Fibroblast of lung (primary cell): ENCODE measurements at regions not wholly inside any gene's neighbourhood (a gene's known extent, or its start where the extent isn't known, plus 50 kb on each side); places are given as distances from the start of the nearest gene placed in this dataset.

Experiments used
- CTCF ChIP-seq, 2 donors: IDR thresholded peaks in 1 of 2; conservative IDR thresholded peaks in 1 of 2; 1 replicate in 1 of 2; 2 replicates in 1 of 2; pipeline ENCODE4 v1.5.1; 2011 to 2012; ENCODE audit warnings: low read length in 2 of 2, control low read depth in 1 of 2, inconsistent platforms in 1 of 2, low read depth in 1 of 2, mild to moderate bottlenecking in 1 of 2
- EZH2 ChIP-seq: IDR thresholded peaks from 2 replicates; pipeline ENCODE4 v1.5.1; 2012; ENCODE audit warnings: low read length, control low read depth, mild to moderate bottlenecking; ENCODE audit errors: missing control alignments

GRCh38 chr2:215521031-215521430, 85.2 kb upstream of the FN1 start:
- TF ChIP-seq CTCF (conservative IDR thresholded peaks at IDR 0.05 in 1 of 2, IDR thresholded peaks at IDR 0.05 in 1 of 2; ENCODE audit: low read depth in 1 of 2, low read length in 2 of 2) (no peak), EZH2 (no peak)
